Activated naive CD4-positive, alpha-beta T cell treated with anti-CD3 and anti-CD28 coated beads for 36 hours (primary cell): ENCODE measurements at regions not wholly inside any gene's neighbourhood (a gene's known extent, or its start where the extent isn't known, plus 50 kb on each side); places are given as distances from the start of the nearest gene placed in this dataset.
"Not testable (repeated sequence)": the region's sequence is repeated elsewhere in the genome, so short reads cannot be mapped to it uniquely, and the experiment has no call there.

ENCODE experiments used
- CTCF ChIA-PET: fragments of 350-600 bp; sonication (Branson Sonifier 250); formaldehyde crosslinking; loops from one replicate; lab custom pipeline; 2021; ENCODE audit warnings: antibody characterized with exemption; lab: Charles Lee
- DNase-seq: peaks from one replicate; pipeline ENCODE4 v3.0.0-alpha.2; 2020
- H3K27ac Mint-ChIP-seq: one replicate; pipeline ENCODE4 v1.8.0; 2021; ENCODE audit warnings: mild to moderate bottlenecking, mixed read lengths
- H3K27me3 Mint-ChIP-seq: one replicate; pipeline ENCODE4 v1.8.0; 2021; ENCODE audit warnings: low read depth, mixed read lengths
- H3K36me3 Mint-ChIP-seq: one replicate; pipeline ENCODE4 v1.8.0; 2021; ENCODE audit warnings: low read depth, mixed read lengths
- H3K4me1 Mint-ChIP-seq: one replicate; pipeline ENCODE4 v1.8.0; 2021; ENCODE audit warnings: low read depth, mixed read lengths
- H3K4me3 Mint-ChIP-seq: one replicate; pipeline ENCODE4 v1.8.0; 2021; ENCODE audit warnings: mild to moderate bottlenecking, moderate library complexity, mixed read lengths
- H3K9me3 Mint-ChIP-seq: one replicate; pipeline ENCODE4 v1.8.0; 2021; ENCODE audit warnings: mixed read lengths
- intact Hi-C: fragments of 100-400 bp; cut with micrococcal nuclease; formaldehyde crosslinking; loops from one replicate; pipeline ENCODE4 v1.15.1; 2023

GRCh38 chr7:159218170-159218569 lies 73.5 kb upstream of the VIPR2 start:
- Mint-ChIP-seq H3K4me1 (no peaks in the 10 kb centered on the region), H3K27ac (no peak overlapping the region), H3K4me3 (no peak overlapping the region), H3K9me3 (no peaks in the 10 kb centered on the region), H3K27me3 (no peaks in the 10 kb centered on the region), H3K36me3 (no peaks in the 10 kb centered on the region)
- intact Hi-C loops = no loop called here
- no peak for DNase-seq
- CTCF ChIA-PET = no interaction called here

- Mint-ChIP-seq H3K27me3 (no peaks in the 10 kb centered on the region), H3K9me3 (no peaks in the 10 kb centered on the region), H3K4me1 (peaks cover 3% of the 10 kb centered on the region), H3K4me3 (no peak overlapping the region), H3K36me3 (no peaks in the 10 kb centered on the region), H3K27ac (no peak overlapping the region)
- CTCF ChIA-PET = interaction anchor here (0.6 kb wide), 1 partner anchor 11 kb away, joined by 3 read pairs; no protein-coding TSS in a partner anchor
- intact Hi-C loops = no loop called here
- DNase-seq = no peak
These were observed 70.4 kb upstream of the VIPR2 start for GRCh38 chr7:159215076-159215475.

GRCh38 chr7:159213253-159213652 lies 68.6 kb upstream of the VIPR2 start:
- Mint-ChIP-seq H3K4me1 (peaks cover 3% of the 10 kb centered on the region), H3K27me3 (no peaks in the 10 kb centered on the region), H3K27ac (no peak overlapping the region), H3K36me3 (no peaks in the 10 kb centered on the region), H3K4me3 (no peak overlapping the region), H3K9me3 (no peaks in the 10 kb centered on the region)
- DNase-seq = no peak
- CTCF ChIA-PET = no interaction called here
- intact Hi-C loops = no loop called here

- CTCF ChIA-PET = no interaction called here
These were observed 67.6 kb upstream of the VIPR2 start for GRCh38 chr7:159212226-159212625.

GRCh38 chr7:159211540-159212182 lies 67.0 kb upstream of the VIPR2 start:
- Mint-ChIP-seq H3K4me1 (peaks cover 3% of the 10 kb centered on the region), H3K27me3 (no peaks in the 10 kb centered on the region), H3K9me3 (no peaks in the 10 kb centered on the region), H3K4me3 (no peak overlapping the region), H3K27ac (no peak overlapping the region), H3K36me3 (no peaks in the 10 kb centered on the region)
- CTCF ChIA-PET = no interaction called here
- DNase-seq = no peak
- intact Hi-C loops = no loop called here

More at GRCh38 chr7:159212226-159212625, 67.6 kb upstream of the VIPR2 start:
- DNase-seq = no peak
- intact Hi-C loops = no loop called here
- H3K36me3 Mint-ChIP-seq = no peaks in the 10 kb centered on the region
- peaks cover 3% of the 10 kb centered on the region for H3K4me1 Mint-ChIP-seq
- no peak overlapping the region for H3K27ac Mint-ChIP-seq
- H3K9me3 Mint-ChIP-seq = no peaks in the 10 kb centered on the region
- H3K27me3 Mint-ChIP-seq = no peaks in the 10 kb centered on the region
- no peak overlapping the region for H3K4me3 Mint-ChIP-seq

GRCh38 chr7:159210581-159211235 lies 66.0 kb upstream of the VIPR2 start:
- intact Hi-C loops = no loop called here
- Mint-ChIP-seq H3K36me3 (no peaks in the 10 kb centered on the region), H3K27ac (no peak overlapping the region), H3K4me1 (peaks cover 3% of the 10 kb centered on the region), H3K27me3 (no peaks in the 10 kb centered on the region), H3K4me3 (no peak overlapping the region), H3K9me3 (no peaks in the 10 kb centered on the region)
- DNase-seq = no peak
- CTCF ChIA-PET = interaction anchor here (1.0 kb wide), 1 partner anchor 13 kb away, joined by 3 read pairs; no protein-coding TSS in a partner anchor

- intact Hi-C loops = no loop called here
- H3K36me3 Mint-ChIP-seq = no peaks in the 10 kb centered on the region
- H3K9me3 Mint-ChIP-seq = no peaks in the 10 kb centered on the region
- DNase-seq = peak; percentile 24
- H3K27ac Mint-ChIP-seq = no peak overlapping the region
- H3K4me3 Mint-ChIP-seq = no peak overlapping the region
- peaks cover 3% of the 10 kb centered on the region for H3K4me1 Mint-ChIP-seq
- no peaks in the 10 kb centered on the region for H3K27me3 Mint-ChIP-seq
- CTCF ChIA-PET = interaction anchor here (1.0 kb wide), 1 partner anchor 12 kb away, joined by 3 read pairs; no protein-coding TSS in a partner anchor
These were observed 64.8 kb upstream of the VIPR2 start for GRCh38 chr7:159209429-159209828.

- DNase-seq = no peak
- Mint-ChIP-seq H3K4me1 (peaks cover 3% of the 10 kb centered on the region), H3K9me3 (no peaks in the 10 kb centered on the region), H3K4me3 (no peak overlapping the region), H3K27me3 (no peaks in the 10 kb centered on the region), H3K36me3 (no peaks in the 10 kb centered on the region), H3K27ac (no peak overlapping the region)
- intact Hi-C loops = no loop called here
- CTCF ChIA-PET = no interaction called here
These were observed 63.3 kb upstream of the VIPR2 start for GRCh38 chr7:159207951-159208350.

- DNase-seq = no peak
- peaks cover 3% of the 10 kb centered on the region for H3K4me1 Mint-ChIP-seq
- H3K9me3 Mint-ChIP-seq = no peaks in the 10 kb centered on the region
- H3K27ac Mint-ChIP-seq = no peak overlapping the region
- CTCF ChIA-PET = no interaction called here
- no peaks in the 10 kb centered on the region for H3K36me3 Mint-ChIP-seq
- no peaks in the 10 kb centered on the region for H3K27me3 Mint-ChIP-seq
- no peak overlapping the region for H3K4me3 Mint-ChIP-seq
- intact Hi-C loops = no loop called here
These were observed 62.7 kb upstream of the VIPR2 start for GRCh38 chr7:159207393-159207792.

- Mint-ChIP-seq H3K27me3 (no peaks in the 10 kb centered on the region), H3K36me3 (no peaks in the 10 kb centered on the region), H3K9me3 (no peaks in the 10 kb centered on the region), H3K4me1 (peaks cover 3% of the 10 kb centered on the region), H3K27ac (no peak overlapping the region), H3K4me3 (no peak overlapping the region)
- intact Hi-C loops = no loop called here
- CTCF ChIA-PET = interaction anchor here (0.6 kb wide), 1 partner anchor 71 kb away, joined by 3 read pairs; no protein-coding TSS in a partner anchor
- DNase-seq = no peak
These were observed 61.2 kb upstream of the VIPR2 start for GRCh38 chr7:159205833-159206232.

GRCh38 chr7:159204664-159205063 lies 60.0 kb upstream of the VIPR2 start:
- H3K36me3 Mint-ChIP-seq = no peaks in the 10 kb centered on the region
- CTCF ChIA-PET = interaction anchor here (0.6 kb wide), 1 partner anchor 10 kb away, joined by 3 read pairs; no protein-coding TSS in a partner anchor
- H3K27ac Mint-ChIP-seq = no peak overlapping the region
- H3K4me1 Mint-ChIP-seq = no peaks in the 10 kb centered on the region
- H3K4me3 Mint-ChIP-seq = no peak overlapping the region
- no peak for DNase-seq
- intact Hi-C loops = no loop called here
- no peaks in the 10 kb centered on the region for H3K9me3 Mint-ChIP-seq
- no peaks in the 10 kb centered on the region for H3K27me3 Mint-ChIP-seq

GRCh38 chr7:159203253-159203652 lies 58.6 kb upstream of the VIPR2 start:
- intact Hi-C loops, H3K27me3 Mint-ChIP-seq, H3K36me3 Mint-ChIP-seq, H3K4me3 Mint-ChIP-seq, H3K27ac Mint-ChIP-seq, CTCF ChIA-PET, DNase-seq, H3K4me1 Mint-ChIP-seq, H3K9me3 Mint-ChIP-seq: not testable (repeated sequence)
